Left lung (tissue), 4 donors: ENCODE measurements at regions not wholly inside any gene's neighbourhood (a gene's known extent, or its start where the extent isn't known, plus 50 kb on each side); places are given as distances from the start of the nearest gene placed in this dataset.
A peak's percentile ranks its signal among the peaks of the same experiment; 100 is the strongest.
"Not testable (repeated sequence)": the region's sequence is repeated elsewhere in the genome, so short reads cannot be mapped to it uniquely, and the experiment has no call there.

Experiments
- ATAC-seq: fragments of 200-7000 bp; cut with Tn5 transposase; one replicate; pipeline ENCODE4 v1.9.1; 2020; ENCODE audit warnings: moderate library complexity
- DNase-seq, 4 donors: peaks; one replicate each; pipeline ENCODE4 v3.0.0-alpha.2; 2013 to 2020
- H3K27ac ChIP-seq, 2 donors: fragments of 200-600 bp; sonication (generic) in 1 of 2; one replicate each; pipeline versions ENCODE4 v1.5.0 to v1.8.0; 2020 to 2021
- H3K27me3 ChIP-seq, 2 donors: fragments of 200-600 bp; sonication (generic) in 1 of 2; one replicate each; pipeline versions ENCODE4 v1.5.0 to v1.8.0; 2020 to 2021
- H3K36me3 ChIP-seq, 2 donors: fragments of 200-600 bp; sonication (generic) in 1 of 2; one replicate each; pipeline versions ENCODE4 v1.5.0 to v1.8.0; 2020 to 2021
- H3K4me1 ChIP-seq, 2 donors: fragments of 200-600 bp; one replicate each; pipeline ENCODE4 v1.8.0; 2021
- H3K4me3 ChIP-seq, 2 donors: fragments of 200-600 bp; sonication (generic) in 1 of 2; one replicate each; pipeline versions ENCODE4 v1.5.0 to v1.8.0; 2020 to 2021; ENCODE audit warnings: mild to moderate bottlenecking in 1 of 2
- H3K9me3 ChIP-seq, 2 donors: fragments of 200-600 bp; sonication (generic) in 1 of 2; one replicate each; pipeline versions ENCODE4 v1.5.0 to v1.8.0; 2020 to 2021
- CTCF ChIP-seq, 2 donors: fragments of 200-600 bp; sonication (generic) in 1 of 2; IDR thresholded peaks; one replicate each; pipeline versions ENCODE4 v1.5.0 to v1.8.0; 2021; ENCODE audit warnings: antibody characterized with exemption in 2 of 2
- intact Hi-C, 2 donors: fragments of 100-400 bp; cut with DNase I; formaldehyde crosslinking; loops; one replicate each; pipeline versions ENCODE4 v1.11.2 to v1.14.2; 2022
- donor health status: DM: no; HTN: yes; CAD: no.
- donor health status: DM: no; HTN: no; CAD: no.

- intact Hi-C loops = no loop called here
- TF ChIP-seq CTCF (IDR thresholded peaks at IDR 0.05) = no peak
- no peak overlapping the region for H3K27ac ChIP-seq
- H3K27me3 ChIP-seq = no peaks in the 10 kb centered on the region
- H3K36me3 ChIP-seq = no peaks in the 10 kb centered on the region
- ATAC-seq (no peak), DNase-seq (no peak)
- H3K4me1 ChIP-seq = no peaks in the 10 kb centered on the region
- no peak overlapping the region for H3K4me3 ChIP-seq
- peaks cover 0 to 18% of the 10 kb centered on the region in 2 donors for H3K9me3 ChIP-seq
Observed at GRCh38 chr4:12911750-12912358, 572.3 kb downstream of the RAB28 start.

GRCh38 chr4:12903640-12904039 is 580.5 kb downstream of the RAB28 start:
- H3K9me3 ChIP-seq, H3K4me3 ChIP-seq, intact Hi-C loops, H3K36me3 ChIP-seq, ATAC-seq, H3K27ac ChIP-seq, H3K27me3 ChIP-seq, H3K4me1 ChIP-seq: not testable (repeated sequence)
- DNase-seq = peak in 1 of 4 donors; percentile 54

- ATAC-seq (no peak), DNase-seq (no peak)
- no peak for TF ChIP-seq CTCF (IDR thresholded peaks at IDR 0.05)
- no peaks in the 10 kb centered on the region for H3K27me3 ChIP-seq
- no peaks in the 10 kb centered on the region for H3K36me3 ChIP-seq
- H3K27ac ChIP-seq = no peak overlapping the region
- H3K9me3 ChIP-seq = peaks cover 0 to 4% of the 10 kb centered on the region in 2 donors
- H3K4me3 ChIP-seq = no peak overlapping the region
- intact Hi-C loops = no loop called here
- no peaks in the 10 kb centered on the region for H3K4me1 ChIP-seq
Observed at GRCh38 chr4:12902735-12903134, 581.4 kb downstream of the RAB28 start.

GRCh38 chr4:12897954-12898353 is 586.2 kb downstream of the RAB28 start:
- Histone ChIP-seq H3K27me3 (no peaks in the 10 kb centered on the region), H3K4me1 (no peaks in the 10 kb centered on the region), H3K27ac (no peak overlapping the region), H3K9me3 (no peaks in the 10 kb centered on the region), H3K36me3 (no peaks in the 10 kb centered on the region), H3K4me3 (no peak overlapping the region)
- ATAC-seq (no peak), DNase-seq (no peak)
- intact Hi-C loops = no loop called here
- no peak for TF ChIP-seq CTCF (IDR thresholded peaks at IDR 0.05)

GRCh38 chr4:12894062-12894461 is 590.1 kb downstream of the RAB28 start:
- H3K4me1 ChIP-seq = no peaks in the 10 kb centered on the region
- H3K36me3 ChIP-seq = no peaks in the 10 kb centered on the region
- no peak for TF ChIP-seq CTCF (IDR thresholded peaks at IDR 0.05)
- H3K9me3 ChIP-seq = no peaks in the 10 kb centered on the region
- intact Hi-C loops = no loop called here
- no peak overlapping the region for H3K4me3 ChIP-seq
- DNase-seq (no peak), ATAC-seq (no peak)
- no peak overlapping the region for H3K27ac ChIP-seq
- no peaks in the 10 kb centered on the region for H3K27me3 ChIP-seq

GRCh38 chr4:12889054-12889453 is 595.1 kb downstream of the RAB28 start:
- peak; percentile 53 for ATAC-seq

More at GRCh38 chr4:12889054-12889453, 595.1 kb downstream of the RAB28 start:
- no peak for DNase-seq
- no peaks in the 10 kb centered on the region for H3K4me1 ChIP-seq
- H3K27me3 ChIP-seq = no peaks in the 10 kb centered on the region
- no peak for TF ChIP-seq CTCF (IDR thresholded peaks at IDR 0.05)
- H3K9me3 ChIP-seq = peaks cover 0 to 4% of the 10 kb centered on the region in 2 donors
- H3K4me3 ChIP-seq = no peak overlapping the region
- no peak overlapping the region for H3K27ac ChIP-seq
- intact Hi-C loops = no loop called here
- H3K36me3 ChIP-seq = no peaks in the 10 kb centered on the region
